RWPE2 (cell line): ENCODE measurements at regions not wholly inside any gene's neighbourhood (a gene's known extent, or its start where the extent isn't known, plus 50 kb on each side); places are given as distances from the start of the nearest gene placed in this dataset.

ENCODE experiments used
- ATAC-seq: fragments of 200-7000 bp; cut with Tn5 transposase; 3 replicates; pipeline ENCODE4 v1.9.1; 2021; ENCODE audit warnings: low read depth
- DNase-seq: peaks from one replicate; pipeline ENCODE4 v3.0.0-alpha.2; 2020; ENCODE audit warnings: low spot score
- H3K27ac ChIP-seq: fragments of 450-650 bp; 2 replicates; pipeline ENCODE4 v1.5.1; 2017; ENCODE audit warnings: mild to moderate bottlenecking; ENCODE audit not compliant: poor library complexity, severe bottlenecking
- H3K27me3 ChIP-seq: fragments of 250-450 bp; sonication (Bioruptor Pico); 2 replicates; pipeline ENCODE4 v1.5.1; 2021; ENCODE audit warnings: mild to moderate bottlenecking, moderate library complexity; ENCODE audit not compliant: insufficient read depth, poor library complexity, severe bottlenecking
- H3K36me3 ChIP-seq: fragments of 250-450 bp; sonication (Bioruptor Pico); 2 replicates; pipeline ENCODE4 v1.5.1; 2020; ENCODE audit warnings: low read depth, mild to moderate bottlenecking, moderate library complexity
- H3K4me1 ChIP-seq: fragments of 250-450 bp; sonication (Bioruptor Pico); 2 replicates; pipeline ENCODE4 v1.5.1; 2021; ENCODE audit warnings: mild to moderate bottlenecking, moderate library complexity; ENCODE audit not compliant: insufficient read depth, poor library complexity, severe bottlenecking
- H3K4me3 ChIP-seq: fragments of 250-450 bp; sonication (Bioruptor Pico); 2 replicates; pipeline ENCODE4 v1.5.1; 2021; ENCODE audit warnings: mild to moderate bottlenecking, moderate library complexity; ENCODE audit not compliant: severe bottlenecking
- H3K9me3 ChIP-seq: fragments of 250-450 bp; sonication (Bioruptor Pico); 2 replicates; pipeline ENCODE4 v1.5.1; 2021; ENCODE audit warnings: mild to moderate bottlenecking, moderate library complexity; ENCODE audit not compliant: severe bottlenecking
- TF ChIP-seq, protein P1 (sequence below): fragments of 450-650 bp; IDR thresholded peaks from one replicate; pipeline ENCODE4 v1.5.1; 2017; ENCODE audit warnings: mild to moderate bottlenecking, moderate library complexity; ENCODE audit not compliant: poor library complexity, severe bottlenecking

GRCh38 chr4:156665780-156666366 is 305.7 kb downstream of the PDGFC start:
- no peaks in the 10 kb centered on the region for H3K36me3 ChIP-seq
- DNase-seq = no peak
- no peak for ATAC-seq

GRCh38 chr4:156663663-156664062 is 307.9 kb downstream of the PDGFC start:
- H3K27me3 ChIP-seq = no peaks in the 10 kb centered on the region
- no peak overlapping the region for H3K27ac ChIP-seq
- ATAC-seq = no peak
- H3K9me3 ChIP-seq = no peaks in the 10 kb centered on the region
- no peak overlapping the region for H3K4me3 ChIP-seq
- no peaks in the 10 kb centered on the region for H3K36me3 ChIP-seq
- H3K4me1 ChIP-seq = peaks cover 3% of the 10 kb centered on the region
- TF ChIP-seq, protein P1, sequence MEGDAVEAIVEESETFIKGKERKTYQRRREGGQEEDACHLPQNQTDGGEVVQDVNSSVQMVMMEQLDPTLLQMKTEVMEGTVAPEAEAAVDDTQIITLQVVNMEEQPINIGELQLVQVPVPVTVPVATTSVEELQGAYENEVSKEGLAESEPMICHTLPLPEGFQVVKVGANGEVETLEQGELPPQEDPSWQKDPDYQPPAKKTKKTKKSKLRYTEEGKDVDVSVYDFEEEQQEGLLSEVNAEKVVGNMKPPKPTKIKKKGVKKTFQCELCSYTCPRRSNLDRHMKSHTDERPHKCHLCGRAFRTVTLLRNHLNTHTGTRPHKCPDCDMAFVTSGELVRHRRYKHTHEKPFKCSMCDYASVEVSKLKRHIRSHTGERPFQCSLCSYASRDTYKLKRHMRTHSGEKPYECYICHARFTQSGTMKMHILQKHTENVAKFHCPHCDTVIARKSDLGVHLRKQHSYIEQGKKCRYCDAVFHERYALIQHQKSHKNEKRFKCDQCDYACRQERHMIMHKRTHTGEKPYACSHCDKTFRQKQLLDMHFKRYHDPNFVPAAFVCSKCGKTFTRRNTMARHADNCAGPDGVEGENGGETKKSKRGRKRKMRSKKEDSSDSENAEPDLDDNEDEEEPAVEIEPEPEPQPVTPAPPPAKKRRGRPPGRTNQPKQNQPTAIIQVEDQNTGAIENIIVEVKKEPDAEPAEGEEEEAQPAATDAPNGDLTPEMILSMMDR = no peak
- no peak for DNase-seq

More at GRCh38 chr4:156665780-156666366, 305.7 kb downstream of the PDGFC start:
- no peaks in the 10 kb centered on the region for H3K4me1 ChIP-seq
- no peak overlapping the region for H3K27ac ChIP-seq
- no peaks in the 10 kb centered on the region for H3K27me3 ChIP-seq
- H3K4me3 ChIP-seq = no peak overlapping the region
- TF ChIP-seq, protein P1 = no peak
- H3K9me3 ChIP-seq = no peaks in the 10 kb centered on the region

DNA sequence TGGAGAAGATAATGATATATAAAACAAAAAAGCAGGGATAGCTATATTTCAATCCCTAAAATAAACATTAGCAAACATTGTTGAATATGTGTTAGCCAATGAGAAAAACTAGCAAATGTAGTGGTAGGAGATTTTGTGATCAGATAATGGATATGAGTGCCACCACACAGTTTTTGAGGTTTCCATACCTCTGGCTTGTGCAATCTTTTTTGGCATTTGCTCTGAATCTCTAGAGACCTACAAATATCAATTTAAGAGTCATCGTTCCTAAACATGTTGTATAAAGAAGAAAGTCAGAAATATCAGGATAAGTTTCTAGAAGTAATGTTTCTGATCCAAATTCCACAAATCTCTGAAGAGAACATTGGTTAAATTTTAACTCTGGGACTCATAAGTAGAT is 308.7 kb downstream of the PDGFC start:
- no peak overlapping the region for H3K4me3 ChIP-seq
- TF ChIP-seq, protein P1 = no peak
- no peaks in the 10 kb centered on the region for H3K27me3 ChIP-seq
- DNase-seq (no peak), ATAC-seq (no peak)
- no peaks in the 10 kb centered on the region for H3K9me3 ChIP-seq
- no peak overlapping the region for H3K27ac ChIP-seq
- no peaks in the 10 kb centered on the region for H3K36me3 ChIP-seq
- peaks cover 3% of the 10 kb centered on the region for H3K4me1 ChIP-seq

DNA sequence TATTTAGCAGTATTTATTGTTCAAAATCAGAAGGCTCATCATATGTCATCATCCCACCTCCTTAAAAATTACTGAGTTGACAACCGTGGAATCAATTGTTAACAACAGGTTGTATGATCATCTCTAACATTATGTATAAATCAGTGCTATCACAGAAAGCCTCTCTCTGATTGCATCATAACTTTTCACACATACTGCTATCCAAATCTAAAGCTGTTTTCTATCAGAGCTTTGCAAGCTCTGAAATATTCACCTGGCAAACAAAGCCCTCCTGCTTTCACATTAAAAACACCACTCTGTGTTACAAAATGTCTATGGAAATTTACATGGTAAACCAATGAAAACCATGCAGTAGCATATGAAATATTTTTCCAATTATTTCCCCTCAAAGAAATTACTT is 310.0 kb downstream of the PDGFC start:
- no peak overlapping the region for H3K4me3 ChIP-seq
- H3K27ac ChIP-seq = no peak overlapping the region
- DNase-seq = no peak
- no peaks in the 10 kb centered on the region for H3K36me3 ChIP-seq
- H3K4me1 ChIP-seq = peaks cover 3% of the 10 kb centered on the region
- no peaks in the 10 kb centered on the region for H3K9me3 ChIP-seq
- TF ChIP-seq, protein P1 = no peak
- ATAC-seq = no peak
- no peaks in the 10 kb centered on the region for H3K27me3 ChIP-seq

DNA sequence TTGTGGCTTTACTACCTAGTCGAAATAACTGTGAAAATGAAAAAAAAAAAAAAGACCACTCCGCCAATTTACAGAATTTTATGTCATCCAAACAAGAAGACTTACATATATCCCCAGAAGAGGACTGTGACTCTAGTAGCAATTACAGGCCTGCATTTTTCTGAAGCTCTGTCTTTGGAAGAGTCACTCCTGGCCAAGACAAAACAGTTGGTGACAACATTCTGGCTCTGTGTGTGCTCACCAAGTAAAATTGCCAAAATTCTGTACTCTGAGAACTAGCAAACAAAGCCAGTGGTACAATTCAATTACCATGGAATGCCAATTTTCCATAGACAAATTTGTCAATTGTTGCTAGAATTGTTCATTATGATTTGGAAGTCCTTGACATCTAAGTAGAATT is 311.1 kb downstream of the PDGFC start:
- H3K4me1 ChIP-seq = peaks cover 7% of the 10 kb centered on the region
- no peaks in the 10 kb centered on the region for H3K36me3 ChIP-seq
- H3K27me3 ChIP-seq = no peaks in the 10 kb centered on the region
- ATAC-seq (no peak), DNase-seq (no peak)
- H3K4me3 ChIP-seq = no peak overlapping the region
- TF ChIP-seq, protein P1 = no peak
- no peaks in the 10 kb centered on the region for H3K9me3 ChIP-seq
- H3K27ac ChIP-seq = no peak overlapping the region
